HS-27A (cell line): ENCODE measurements at regions not wholly inside any gene's neighbourhood (a gene's known extent, or its start where the extent isn't known, plus 50 kb on each side); places are given as distances from the start of the nearest gene placed in this dataset.
"Not testable (repeated sequence)": the region's sequence is repeated elsewhere in the genome, so short reads cannot be mapped to it uniquely, and the experiment has no call there.

Experiments used
- DNase-seq: peaks from one replicate; pipeline ENCODE4 v3.0.0-alpha.2; 2012; ENCODE audit warnings: low read depth, missing footprints

DNA sequence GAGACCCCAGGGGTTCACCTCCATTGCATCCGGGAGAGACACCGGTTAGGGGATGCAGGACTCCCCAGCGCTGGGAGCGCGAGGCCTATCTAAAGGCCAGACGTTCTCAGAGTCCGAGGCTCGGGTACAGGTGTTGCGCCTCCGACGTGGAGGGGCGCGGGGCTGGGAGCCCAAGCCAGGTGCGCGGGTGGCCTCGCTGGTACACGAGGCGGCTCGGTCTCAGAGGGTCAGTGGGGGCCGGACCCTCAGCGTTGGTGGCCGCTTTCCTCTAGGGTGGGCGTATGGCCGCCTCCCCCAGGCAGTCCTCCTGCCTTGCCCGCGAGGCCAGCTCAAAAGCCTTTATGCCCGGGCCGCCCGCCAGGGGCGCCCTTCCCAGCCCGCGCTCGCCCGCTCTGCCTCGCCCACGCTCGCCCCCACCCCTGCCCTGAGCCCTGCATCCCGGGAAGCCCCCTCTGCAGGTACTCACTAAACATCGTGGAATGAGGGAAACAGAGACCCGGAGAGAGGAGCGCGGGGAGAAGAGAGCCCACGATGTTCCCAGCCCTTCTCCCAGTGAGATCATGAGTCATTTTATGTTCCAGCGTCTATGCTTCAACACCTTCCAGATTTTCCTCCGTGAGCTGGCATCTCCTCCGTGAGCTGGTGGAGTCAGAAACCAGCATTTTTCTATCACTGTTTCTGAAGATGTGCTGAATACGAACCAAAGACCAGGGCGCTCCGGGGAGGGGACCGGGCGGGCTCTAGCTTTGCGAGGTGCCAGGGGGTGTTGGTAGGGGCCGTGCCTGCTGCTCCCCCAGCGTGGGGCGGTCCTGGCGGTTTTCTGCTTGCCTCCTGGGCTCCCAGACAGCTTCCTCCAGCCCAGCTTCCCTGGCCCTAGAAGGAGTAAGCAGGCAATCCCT lies 73.8 kb downstream of the DIO3 start:
- DNase-seq: no peak

DNA sequence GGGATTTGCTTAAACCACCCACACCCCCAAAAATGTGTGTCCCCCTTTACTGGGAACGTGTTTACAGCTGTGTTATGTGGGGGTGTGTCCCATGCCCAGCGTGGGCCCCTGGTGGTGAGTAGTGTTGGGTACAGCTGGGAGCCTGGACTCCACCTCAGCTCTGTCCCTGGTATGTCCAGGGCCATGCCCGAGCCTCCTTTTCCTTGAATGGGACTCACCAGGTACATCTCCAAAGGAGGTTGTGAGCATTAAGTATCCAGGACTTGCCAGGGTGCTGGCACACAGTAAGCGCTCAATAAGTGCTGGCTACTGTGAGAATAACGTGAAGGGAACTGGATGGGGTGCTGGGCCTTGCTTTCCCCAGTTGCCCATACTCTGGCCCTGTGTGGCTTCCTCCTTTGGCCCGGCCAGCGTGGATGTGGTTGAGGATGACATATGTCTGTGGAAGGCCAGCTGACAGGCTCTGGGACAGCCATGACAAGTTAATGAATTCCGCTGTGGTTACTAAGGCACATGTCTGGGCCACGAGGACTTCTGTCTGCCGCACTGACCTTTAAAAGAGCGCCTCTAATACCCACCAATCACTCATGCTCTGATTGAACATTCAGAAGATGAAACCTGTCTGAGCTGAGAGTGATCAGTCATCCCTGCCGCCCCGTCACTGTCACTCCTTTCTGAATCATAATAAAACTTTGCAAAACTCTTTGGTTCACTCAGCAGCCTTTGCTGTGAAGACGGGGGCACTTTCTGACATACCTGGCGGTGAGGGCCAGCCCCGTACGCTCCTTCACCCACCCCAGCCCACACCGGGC lies 74.7 kb downstream of the DIO3 start:
- DNase-seq: no peak

DNA sequence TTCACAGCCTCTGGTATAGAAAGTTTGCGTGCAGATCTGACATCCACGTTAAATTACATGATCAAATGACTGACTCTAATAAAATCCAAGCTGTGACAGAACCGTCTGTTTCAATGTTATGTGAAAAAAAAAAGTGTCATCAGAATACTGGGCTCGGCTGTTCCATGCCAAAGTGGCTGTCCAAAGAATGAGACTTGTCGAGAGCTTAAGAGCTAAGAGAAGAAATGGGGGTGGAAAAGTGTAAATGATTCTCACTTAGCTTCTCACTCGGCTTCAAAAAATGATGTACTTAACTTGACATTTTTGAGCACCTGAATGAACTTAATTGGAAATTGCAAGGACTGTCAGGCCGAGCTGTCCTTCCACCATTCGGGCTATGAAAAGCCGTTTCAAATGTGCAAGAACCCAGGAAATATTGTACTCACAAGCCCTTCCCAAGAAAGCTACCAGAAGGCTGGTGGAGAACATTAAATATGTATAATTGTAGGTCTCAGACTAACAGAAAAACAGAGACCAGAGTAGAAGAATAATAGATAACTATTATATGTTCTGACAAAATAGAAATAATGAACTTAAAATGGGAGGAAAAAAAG lies 78.0 kb downstream of the DIO3 start:
- DNase-seq: no peak

DNA sequence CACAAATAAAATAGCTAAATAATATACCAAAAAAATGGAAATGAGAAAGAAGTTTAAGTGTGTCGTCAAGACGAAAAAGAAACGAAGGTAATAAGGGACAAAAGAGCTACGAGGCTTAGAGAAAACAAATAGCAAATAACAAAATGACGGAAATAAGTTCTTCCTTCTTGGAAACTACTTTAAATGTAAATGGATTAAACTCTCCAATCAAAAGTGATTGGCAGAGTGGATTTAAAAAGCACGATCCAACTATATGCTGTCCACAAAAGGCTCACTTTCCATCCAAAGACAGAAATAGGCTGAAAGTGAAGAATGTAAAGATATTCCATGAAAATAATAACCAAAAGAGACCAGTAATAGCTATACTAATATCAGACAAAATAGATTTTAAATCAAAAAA lies 82.4 kb downstream of the DIO3 start:
- no peak for DNase-seq

DNA sequence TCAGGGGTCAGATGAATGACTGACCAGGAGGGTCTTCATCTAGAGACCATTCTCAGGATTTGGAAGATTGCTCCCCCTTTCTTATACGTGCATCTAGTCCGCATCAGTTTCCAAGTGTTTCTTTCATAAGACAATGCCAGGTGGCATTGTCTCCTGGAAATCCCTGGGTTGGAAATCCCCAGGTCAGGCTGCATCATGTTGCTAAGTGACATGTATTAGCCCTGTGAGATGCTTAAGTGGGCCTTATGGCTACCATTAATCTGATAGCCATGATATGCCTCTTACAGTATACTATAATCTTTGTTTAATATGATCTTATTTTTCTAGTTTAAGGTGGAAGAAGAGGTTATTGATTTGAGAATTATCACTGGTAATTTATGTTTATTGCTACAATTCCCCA lies 92.8 kb downstream of the DIO3 start:
- DNase-seq: no peak

DNA sequence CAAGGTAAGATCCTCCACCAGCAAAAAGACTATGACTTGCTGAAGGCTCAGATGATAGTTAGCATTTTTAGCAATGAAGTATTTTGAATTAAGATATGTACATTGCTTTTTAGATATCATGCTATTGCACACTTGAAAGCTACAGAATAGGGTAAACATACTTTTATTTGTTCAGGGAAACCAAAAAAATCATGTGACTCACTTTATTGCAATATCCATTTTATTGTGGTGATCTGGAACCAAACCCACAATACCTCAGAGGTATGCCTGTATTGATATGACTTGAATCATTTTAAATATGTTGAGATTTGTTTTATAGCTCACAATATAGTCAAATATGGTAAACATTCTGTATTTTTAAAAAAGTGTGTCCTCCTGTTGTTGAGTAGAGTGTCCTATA lies 96.1 kb downstream of the DIO3 start:
- no peak for DNase-seq

DNA sequence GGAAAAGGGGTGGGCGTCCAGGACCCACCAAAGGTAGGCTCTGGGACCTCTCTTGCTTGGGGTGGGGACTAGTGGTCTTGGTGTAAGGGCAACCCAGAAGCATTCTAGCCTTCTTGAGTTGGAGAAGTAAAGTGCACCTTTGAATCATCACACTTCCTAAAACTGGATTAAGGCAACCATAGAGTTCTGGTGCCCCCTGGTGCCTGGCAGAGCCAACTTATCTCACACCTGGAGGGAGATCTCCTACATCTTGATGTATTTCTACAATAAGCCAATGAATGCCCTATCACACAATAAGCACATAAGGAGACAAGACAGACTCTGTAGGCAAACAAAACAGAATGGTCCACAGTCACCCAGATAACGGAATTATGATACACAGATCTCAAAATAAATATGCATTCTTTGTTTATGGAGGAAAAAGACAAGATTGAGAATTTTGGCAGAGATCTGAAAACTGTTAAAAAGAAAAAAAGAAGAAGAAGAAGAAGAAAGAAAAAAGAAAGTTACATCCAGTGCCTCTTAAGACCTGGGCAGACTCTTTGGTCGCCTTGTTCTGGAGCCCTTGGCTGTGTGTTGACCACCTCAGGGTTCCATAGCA lies 95.9 kb upstream of the PPP2R5C start:
- no peak for DNase-seq

DNA sequence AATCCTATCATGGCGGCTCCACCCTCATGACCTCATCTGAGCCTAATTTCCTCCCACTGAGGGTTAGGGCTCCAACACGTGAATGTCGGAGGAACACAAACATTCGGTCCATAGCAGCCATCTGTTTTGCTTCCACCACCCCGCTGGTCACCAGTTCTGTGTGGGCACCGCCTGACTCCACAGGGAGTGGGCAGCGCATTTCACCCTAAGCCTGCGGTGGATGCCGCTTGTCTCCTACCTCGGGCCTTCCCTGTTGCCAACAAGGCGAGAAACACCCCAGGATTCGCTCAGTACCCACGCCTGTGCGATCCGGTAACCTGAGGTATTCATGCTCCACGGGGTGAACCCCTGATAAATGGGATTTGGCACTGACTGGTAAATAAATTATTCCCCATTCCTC lies 95.2 kb upstream of the PPP2R5C start:
- no peak for DNase-seq

DNA sequence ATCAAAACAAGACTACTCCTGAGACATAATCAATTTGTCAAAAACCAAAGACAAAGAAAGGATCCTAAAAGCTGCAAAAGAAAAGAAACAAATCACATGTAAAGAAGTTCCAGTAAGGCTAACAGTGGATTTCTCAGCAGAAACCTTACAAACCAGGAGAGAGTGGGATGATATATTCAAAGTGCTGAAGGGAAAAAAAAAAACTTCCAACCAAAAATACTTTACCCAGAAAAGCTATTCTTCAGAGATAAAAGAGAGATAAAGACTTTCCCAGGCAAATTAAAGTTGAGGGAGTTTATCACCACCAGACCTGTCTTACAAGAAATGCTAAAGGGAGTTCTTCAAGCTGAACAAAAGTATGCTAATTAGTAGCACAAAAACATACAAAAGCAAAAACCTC lies 91.9 kb upstream of the PPP2R5C start:
- no peak for DNase-seq

DNA sequence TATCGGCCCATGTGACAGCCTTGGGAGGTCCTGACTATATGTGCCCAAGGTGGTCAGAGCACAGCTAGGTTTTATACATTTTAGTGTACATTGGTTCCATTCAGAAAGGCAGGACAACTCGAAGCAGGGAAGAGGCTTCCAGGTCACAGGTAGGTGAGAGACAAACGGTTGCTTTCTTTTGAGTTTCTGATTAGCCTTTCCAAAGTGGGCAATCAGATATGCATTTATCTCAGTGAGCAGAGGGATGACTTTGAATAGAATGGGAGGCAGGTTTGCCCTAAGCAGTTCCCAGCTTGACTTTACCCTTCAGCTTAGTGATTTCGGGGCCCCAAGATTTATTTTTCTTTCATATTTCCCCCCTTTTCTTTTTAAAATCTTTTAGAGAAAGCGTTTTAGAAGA lies 87.6 kb upstream of the PPP2R5C start:
- no peak for DNase-seq

DNA sequence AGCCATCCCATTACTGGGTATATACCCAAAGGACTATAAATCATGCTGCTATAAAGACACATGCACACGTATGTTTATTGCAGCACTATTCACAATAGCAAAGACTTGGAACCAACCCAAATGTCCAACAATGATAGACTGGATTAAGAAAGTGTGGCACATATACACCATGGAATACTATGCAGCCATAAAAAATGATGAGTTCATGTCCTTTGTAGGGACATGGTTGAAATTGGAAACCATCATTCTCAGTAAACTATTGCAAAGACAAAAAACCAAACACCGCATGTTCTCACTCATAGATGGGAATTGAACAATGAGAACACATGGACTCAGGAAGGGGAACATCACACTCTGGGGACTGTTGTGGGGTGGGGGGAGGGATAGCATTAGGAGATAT lies 85.7 kb upstream of the PPP2R5C start:
- not testable (repeated sequence) for DNase-seq

DNA sequence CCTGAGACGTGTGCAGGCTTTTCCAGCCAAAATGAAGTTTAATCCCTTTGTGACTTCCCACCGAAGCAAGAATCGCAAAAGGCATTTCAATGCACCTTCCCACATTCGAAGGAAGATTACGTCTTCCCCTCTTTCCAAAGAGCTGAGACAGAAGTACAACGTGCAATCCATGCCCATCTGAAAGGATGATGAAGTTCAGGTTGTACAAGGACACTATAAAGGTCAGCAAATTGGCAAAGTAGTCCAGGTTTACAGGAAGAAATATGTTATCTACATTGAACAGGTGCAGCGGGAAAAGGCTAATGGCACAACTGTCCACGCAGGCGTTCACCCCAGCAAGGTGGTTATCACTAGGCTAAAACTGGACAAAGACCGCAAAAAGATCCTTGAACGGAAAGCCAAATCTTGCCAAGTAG lies 83.6 kb upstream of the PPP2R5C start:
- not testable (repeated sequence) for DNase-seq

DNA sequence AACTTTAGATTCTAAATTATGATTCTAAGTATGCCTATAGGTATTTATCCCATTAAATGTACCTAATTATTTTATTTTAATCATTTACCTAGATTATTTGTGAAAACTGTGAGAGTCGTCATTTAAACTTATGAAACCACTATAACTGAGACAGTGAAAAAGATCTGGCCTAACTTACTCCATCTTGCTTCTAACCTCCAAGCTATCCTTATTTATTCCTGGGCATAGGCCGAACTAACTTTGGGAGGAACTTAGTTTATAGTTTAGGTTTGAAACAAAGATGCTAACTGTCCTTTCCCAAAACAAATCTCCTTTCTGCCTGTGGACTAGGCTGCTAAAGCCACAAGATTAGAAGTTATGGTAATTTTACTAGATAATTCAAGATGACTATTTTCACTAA lies 79.7 kb upstream of the PPP2R5C start:
- no peak for DNase-seq

DNA sequence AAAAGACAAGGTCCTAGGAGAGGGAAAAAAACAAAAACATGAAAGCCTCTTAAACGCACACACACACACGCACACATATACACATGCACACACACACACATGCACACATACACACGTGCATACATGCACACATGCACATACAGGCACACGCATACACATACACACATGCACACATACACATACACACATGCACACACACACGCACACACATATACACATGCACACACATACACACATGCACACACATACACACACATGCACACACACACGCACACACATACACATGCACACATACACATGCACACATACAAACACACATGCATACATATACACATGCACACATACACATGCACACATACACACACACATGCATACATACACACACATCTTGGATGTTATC lies 78.1 kb upstream of the PPP2R5C start:
- no peak for DNase-seq

DNA sequence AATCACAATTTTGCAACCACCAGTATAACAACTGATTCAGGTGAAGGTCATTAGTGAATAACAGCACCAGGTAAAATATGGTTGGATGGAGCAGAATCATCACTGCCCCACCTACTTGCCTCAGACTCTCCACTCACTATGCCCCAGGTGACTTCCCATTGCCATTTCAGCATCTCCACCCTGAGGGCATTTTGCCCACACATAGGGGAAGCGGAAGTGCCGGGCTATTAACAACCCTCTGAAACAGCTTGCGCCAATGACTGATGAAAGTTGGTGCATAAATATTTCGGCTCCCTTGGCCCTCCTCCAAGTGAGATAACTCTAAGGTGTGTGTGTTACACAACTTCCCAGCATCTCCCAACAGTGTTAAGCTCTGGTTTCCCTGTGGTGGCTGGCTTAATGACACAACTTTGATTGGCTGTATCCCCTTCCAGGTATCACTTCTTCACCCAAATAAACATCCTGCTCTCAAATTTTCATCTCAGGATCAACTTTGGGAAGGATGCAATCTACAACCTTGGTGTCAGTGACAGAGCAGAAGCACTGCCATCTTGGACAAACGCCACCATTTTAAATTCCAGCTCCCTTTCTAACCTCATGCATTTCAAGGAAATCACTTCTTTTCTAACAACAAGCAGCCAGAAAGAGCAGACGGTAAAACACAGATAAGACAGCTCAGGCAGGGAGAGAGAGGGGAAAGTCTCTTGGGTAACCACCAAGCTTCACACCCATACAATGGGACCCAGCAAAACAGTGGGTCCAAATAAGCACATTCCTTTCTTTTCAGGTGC lies 73.6 kb upstream of the PPP2R5C start:
- DNase-seq: no peak

DNA sequence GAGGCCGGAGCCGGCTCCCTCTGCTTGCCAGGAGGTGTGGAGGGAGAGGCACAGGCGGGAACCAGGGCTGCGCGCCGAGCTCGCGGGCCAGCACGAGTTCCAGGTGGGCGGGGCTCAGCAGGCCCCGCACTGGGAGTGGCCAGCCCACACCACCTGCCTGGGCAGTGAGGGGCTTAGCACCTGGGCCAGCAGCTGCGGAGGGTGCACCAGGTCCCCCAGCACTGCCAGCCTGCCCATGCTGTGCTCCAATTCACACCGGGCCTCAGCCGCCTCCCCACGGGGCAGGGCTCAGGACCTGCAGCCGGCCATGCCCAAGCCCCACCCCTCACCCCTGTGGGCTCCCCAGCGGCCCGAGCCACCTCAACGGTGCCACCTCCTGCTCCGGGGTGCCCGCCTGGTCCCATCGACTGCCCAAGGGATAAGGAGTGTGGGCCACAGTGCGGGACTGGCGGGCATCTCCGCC lies 72.4 kb upstream of the PPP2R5C start:
- no peak for DNase-seq

DNA sequence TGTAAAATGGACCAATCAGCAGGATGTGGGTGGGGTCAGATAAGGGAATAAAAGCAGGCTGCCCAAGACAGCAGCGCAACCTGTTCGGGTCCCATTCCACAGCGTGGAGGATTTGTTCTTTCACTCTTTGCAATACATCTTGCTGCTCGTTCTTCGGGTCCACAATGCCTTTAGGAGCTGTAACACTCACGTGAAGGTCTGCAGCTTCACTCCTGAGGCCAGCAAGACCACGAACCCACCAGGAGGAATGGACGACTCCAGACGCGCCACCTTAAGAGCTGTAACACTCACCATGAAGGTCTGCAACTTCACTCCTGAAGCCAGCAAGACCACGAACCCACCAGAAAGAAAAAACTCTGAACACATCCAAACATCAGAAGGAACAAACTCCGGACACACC lies 71.5 kb upstream of the PPP2R5C start:
- not testable (repeated sequence) for DNase-seq

DNA sequence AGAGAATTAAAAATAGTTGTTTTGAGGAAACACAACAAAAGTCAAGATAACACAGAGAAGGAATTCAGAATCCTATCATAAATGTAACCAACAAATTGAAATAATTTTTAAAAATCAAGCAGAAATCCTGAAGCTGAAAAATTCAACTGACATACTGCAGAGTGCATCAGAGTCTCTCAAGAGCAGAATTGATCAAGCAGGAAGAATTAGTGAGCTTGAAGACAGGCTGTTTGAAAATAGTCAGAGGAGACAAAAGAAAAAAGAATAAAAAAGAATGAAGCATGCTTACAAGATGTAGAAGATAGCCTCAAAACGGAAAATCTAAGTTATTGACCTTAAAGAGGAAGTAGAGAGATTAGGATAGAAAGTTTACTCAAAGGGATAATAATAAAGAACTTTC lies 65.8 kb upstream of the PPP2R5C start:
- DNase-seq: no peak

DNA sequence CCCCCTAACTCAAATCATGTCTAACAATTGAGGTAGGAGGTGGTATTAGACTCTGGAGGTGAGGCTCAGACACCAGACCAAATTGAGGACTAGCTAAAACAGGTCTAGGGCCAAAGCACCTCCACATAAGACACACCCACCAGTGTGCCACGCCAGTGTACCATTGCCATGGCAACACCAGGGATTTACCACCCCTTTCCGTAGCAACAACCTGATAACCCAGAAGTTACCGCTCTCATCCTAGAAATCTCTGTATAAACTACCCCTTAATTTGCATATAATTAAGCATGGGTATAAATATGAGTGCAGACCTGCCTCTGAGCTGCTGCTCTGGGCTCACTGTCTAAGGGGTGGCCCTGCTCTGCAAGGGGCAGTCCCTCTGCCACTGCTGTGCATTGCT lies 57.4 kb upstream of the PPP2R5C start:
- no peak for DNase-seq

DNA sequence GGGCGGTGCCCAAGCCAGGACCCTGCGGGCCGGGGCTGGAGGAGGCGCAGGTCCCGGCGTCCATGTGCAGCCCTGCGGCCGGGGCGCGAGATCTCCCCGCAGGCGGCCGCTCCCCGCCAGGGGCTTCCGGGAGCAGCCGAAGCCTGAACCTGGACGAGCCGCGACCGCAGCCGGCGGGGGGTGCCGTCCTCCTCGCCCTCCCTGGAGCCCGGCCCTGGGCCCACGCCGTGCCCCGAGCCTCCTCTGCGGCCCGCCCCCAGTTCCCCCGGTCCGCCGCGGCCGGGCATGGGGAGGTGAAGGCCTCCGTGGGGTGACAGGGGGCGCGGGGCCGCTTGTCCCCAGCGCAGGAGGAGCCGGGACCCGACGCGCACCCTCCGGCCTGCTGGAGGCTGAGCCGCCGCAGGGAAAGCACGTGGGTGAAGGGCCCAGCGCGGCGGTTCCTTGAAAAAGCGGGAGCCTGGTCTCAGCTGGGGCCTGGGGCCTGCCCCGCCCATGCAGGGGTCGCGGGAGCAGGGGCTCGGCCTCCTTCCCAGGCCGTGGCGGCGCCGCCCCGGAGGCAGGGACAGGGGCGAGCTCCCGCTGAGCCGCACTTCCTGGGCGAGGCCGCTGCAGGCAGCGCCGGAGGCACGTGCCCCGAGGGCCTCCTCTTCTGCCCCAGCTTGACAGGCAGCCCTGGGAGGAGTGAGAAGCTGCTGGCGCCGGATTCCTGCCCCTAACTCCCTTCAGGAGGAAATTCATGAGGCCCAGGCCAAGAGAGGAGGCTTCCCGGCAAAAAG lies 55.6 kb upstream of the PPP2R5C start:
- DNase-seq: no peak
